ENCODE measurements at regions not wholly inside any gene's neighbourhood (a gene's known extent, or its start where the extent isn't known, plus 50 kb on each side); places are given as distances from the start of the nearest gene placed in this dataset.

DNA sequence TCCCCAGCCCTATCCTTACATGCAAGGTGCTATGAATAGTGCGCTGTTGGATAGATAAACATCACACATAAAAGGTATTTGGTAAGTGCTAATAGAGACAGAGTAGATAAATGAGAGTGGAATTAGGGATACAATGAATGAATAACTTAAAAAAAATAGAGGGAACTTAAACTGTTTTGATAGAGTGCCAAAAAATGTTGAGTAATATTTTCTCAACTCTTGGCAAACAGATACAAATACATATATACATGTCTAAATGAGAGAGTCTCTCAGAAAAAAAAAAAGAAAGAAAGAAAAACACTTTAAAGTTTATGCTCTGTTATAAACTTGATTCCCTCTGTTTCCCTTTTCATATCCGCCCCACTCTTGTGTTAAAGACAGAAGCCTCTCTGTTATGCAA, 667.4 kb downstream of the ROBO2 start:
- H3F3A ChIP-seq (ENCODE audit: insufficient read depth) = no peaks in the 10 kb centered on the region
- no peak overlapping the region for H3K4me2 ChIP-seq (ENCODE audit: unreplicated experiment)
- no peaks in the 10 kb centered on the region for H3K27me3 ChIP-seq (replicated peaks; ENCODE audit: insufficient read depth)
- no peak overlapping the region for H3K4me3 ChIP-seq
- H3K9ac ChIP-seq = no peak overlapping the region
- in situ Hi-C loops (cut with MboI) = no loop called here
- H2AFZ ChIP-seq = no peak overlapping the region
- no peaks in the 10 kb centered on the region for H3K9me3 ChIP-seq (ENCODE audit: low read depth)
- H3K79me2 ChIP-seq (ENCODE audit: insufficient read depth) = no peaks in the 10 kb centered on the region
- no peak for DNase-seq
- no peaks in the 10 kb centered on the region for H3K36me3 ChIP-seq (ENCODE audit: low read depth)
- no peaks in the 10 kb centered on the region for H3K4me1 ChIP-seq (ENCODE audit: insufficient read depth)
- TF ChIP-seq EZH2 (IDR thresholded peaks at IDR 0.05; ENCODE audit: insufficient read depth, poor library complexity, severe bottlenecking) = no peak
- no peaks in the 10 kb centered on the region for H3K9me2 ChIP-seq (ENCODE audit: insufficient read depth)
- H3K27ac ChIP-seq = no peak overlapping the region
- 30 to 35% methylated on average over 2 of the region's 2 CpGs for WGBS, 2 experiments (ENCODE audit: low coverage in 1 of 2, low lambda C conversion rate in 2 of 2, missing lambda C conversion rate in 2 of 2)
- no peaks in the 10 kb centered on the region for H4K20me1 ChIP-seq (ENCODE audit: insufficient read depth)

DNA sequence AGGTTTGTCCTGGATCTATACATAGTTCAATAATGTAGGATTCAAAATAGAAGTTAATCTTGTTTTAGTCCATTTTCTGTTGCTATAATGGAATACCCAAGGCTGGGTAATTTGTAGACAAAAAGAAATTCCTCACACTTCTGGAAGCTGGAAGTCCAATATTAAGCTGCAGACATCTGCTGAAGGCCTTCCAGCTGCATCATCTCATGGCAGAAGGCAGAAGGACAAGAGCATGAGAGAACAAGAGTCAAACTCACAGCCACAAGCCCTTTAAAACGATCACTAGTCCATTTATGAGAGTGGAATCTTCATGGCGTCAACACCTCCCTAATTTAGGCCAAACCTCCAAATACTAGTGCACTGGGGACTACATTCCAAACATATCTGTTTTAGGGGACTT, 669.3 kb downstream of the ROBO2 start:
- no peaks in the 10 kb centered on the region for H3K36me3 ChIP-seq (ENCODE audit: low read depth)
- in situ Hi-C loops (cut with MboI) = no loop called here
- H4K20me1 ChIP-seq (ENCODE audit: insufficient read depth) = no peaks in the 10 kb centered on the region
- H3K27me3 ChIP-seq (replicated peaks; ENCODE audit: insufficient read depth) = no peaks in the 10 kb centered on the region
- no peaks in the 10 kb centered on the region for H3K9me3 ChIP-seq (ENCODE audit: low read depth)
- no peaks in the 10 kb centered on the region for H3K9me2 ChIP-seq (ENCODE audit: insufficient read depth)
- no peak overlapping the region for H3K27ac ChIP-seq
- 10% methylated on average over 2 of the region's 2 CpGs for WGBS, 2 experiments (ENCODE audit: low coverage in 1 of 2, low lambda C conversion rate in 2 of 2, missing lambda C conversion rate in 2 of 2)
- no peak overlapping the region for H3K4me2 ChIP-seq (ENCODE audit: unreplicated experiment)
- no peaks in the 10 kb centered on the region for H3K79me2 ChIP-seq (ENCODE audit: insufficient read depth)
- H2AFZ ChIP-seq = no peak overlapping the region
- no peaks in the 10 kb centered on the region for H3F3A ChIP-seq (ENCODE audit: insufficient read depth)
- TF ChIP-seq EZH2 (IDR thresholded peaks at IDR 0.05; ENCODE audit: insufficient read depth, poor library complexity, severe bottlenecking) (no peak), EZH2phosphoT487 (IDR thresholded peaks at IDR 0.05; ENCODE audit: insufficient read depth, low read depth) (no peak)
- no peak overlapping the region for H3K9ac ChIP-seq
- H3K4me1 ChIP-seq (ENCODE audit: insufficient read depth) = no peaks in the 10 kb centered on the region
- no peak for DNase-seq
- no peak overlapping the region for H3K4me3 ChIP-seq

DNA sequence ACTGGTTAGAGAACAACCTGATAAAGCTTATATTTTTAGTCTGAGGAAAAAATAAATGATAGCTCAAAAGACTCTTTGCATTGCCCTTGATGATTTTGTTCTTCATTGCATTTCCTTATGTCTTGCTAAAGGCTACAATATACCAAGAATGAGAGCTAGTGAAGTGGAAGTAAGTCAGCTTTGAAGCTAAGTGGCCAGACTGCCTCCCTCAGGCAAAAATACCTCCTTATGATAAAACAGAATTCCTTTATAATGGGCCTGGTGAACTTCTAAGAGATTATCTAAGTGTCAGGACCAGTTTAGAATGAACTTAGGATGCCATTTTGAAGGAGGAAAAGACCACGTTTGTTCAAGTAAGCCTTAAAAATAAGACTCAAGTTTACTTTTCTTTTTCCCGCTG, 678.4 kb downstream of the ROBO2 start:
- no peaks in the 10 kb centered on the region for H3K79me2 ChIP-seq (ENCODE audit: insufficient read depth)
- H3K9me2 ChIP-seq (ENCODE audit: insufficient read depth) = no peaks in the 10 kb centered on the region
- no peaks in the 10 kb centered on the region for H3K9me3 ChIP-seq (ENCODE audit: low read depth)
- no peaks in the 10 kb centered on the region for H3K4me1 ChIP-seq (ENCODE audit: insufficient read depth)
- H3K4me3 ChIP-seq = no peak overlapping the region
- in situ Hi-C loops (cut with MboI) = no loop called here
- no peak overlapping the region for H3K4me2 ChIP-seq (ENCODE audit: unreplicated experiment)
- H3K36me3 ChIP-seq (ENCODE audit: low read depth) = no peaks in the 10 kb centered on the region
- no peak overlapping the region for H3K9ac ChIP-seq
- TF ChIP-seq EZH2phosphoT487 (IDR thresholded peaks at IDR 0.05; ENCODE audit: insufficient read depth, low read depth) (no peak), EZH2 (IDR thresholded peaks at IDR 0.05; ENCODE audit: insufficient read depth, poor library complexity, severe bottlenecking) (no peak)
- H4K20me1 ChIP-seq (ENCODE audit: insufficient read depth) = no peaks in the 10 kb centered on the region
- H3K27ac ChIP-seq = no peak overlapping the region
- H3K27me3 ChIP-seq (replicated peaks; ENCODE audit: insufficient read depth) = no peaks in the 10 kb centered on the region
- DNase-seq = no peak
- H3F3A ChIP-seq (ENCODE audit: insufficient read depth) = no peaks in the 10 kb centered on the region
- H2AFZ ChIP-seq = no peak overlapping the region
- 24 to 25% methylated on average over 2 of the region's 2 CpGs for WGBS, 2 experiments (ENCODE audit: low coverage in 1 of 2, low lambda C conversion rate in 2 of 2, missing lambda C conversion rate in 2 of 2)

DNA sequence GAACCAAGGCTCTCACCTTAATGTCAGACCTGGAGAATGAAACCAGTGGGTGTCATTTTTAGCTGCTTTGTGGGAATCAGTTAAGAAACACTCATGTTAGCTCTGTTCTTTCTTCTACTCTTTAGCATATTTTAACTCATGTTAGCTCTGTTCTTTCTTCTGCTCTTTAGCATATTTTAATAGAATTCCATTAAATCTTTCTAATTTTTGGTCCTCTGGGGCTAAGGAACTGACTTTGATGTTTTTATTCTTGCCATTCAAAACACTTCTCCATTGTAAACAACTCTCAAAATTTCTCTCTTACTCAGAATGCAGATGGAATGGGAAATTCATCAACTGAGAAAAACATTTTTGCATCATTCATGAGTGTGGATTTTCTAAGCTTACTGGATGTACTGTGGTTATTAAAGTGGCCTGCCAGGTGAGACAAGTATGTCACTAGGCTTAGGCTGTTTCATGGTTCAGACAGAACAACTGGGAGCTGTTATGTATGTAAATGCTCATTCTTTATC, 680.6 kb downstream of the ROBO2 start:
- Histone ChIP-seq H3K27me3 (replicated peaks; ENCODE audit: insufficient read depth) (no peaks in the 10 kb centered on the region), H3K9ac (no peak overlapping the region), H3K27ac (no peak overlapping the region), H3K9me3 (ENCODE audit: low read depth) (no peaks in the 10 kb centered on the region), H3F3A (ENCODE audit: insufficient read depth) (no peaks in the 10 kb centered on the region), H3K79me2 (ENCODE audit: insufficient read depth) (no peaks in the 10 kb centered on the region), H3K4me3 (no peak overlapping the region), H3K36me3 (ENCODE audit: low read depth) (no peaks in the 10 kb centered on the region), H4K20me1 (ENCODE audit: insufficient read depth) (no peaks in the 10 kb centered on the region), H3K4me2 (ENCODE audit: unreplicated experiment) (no peak overlapping the region), H2AFZ (no peak overlapping the region), H3K9me2 (ENCODE audit: insufficient read depth) (no peaks in the 10 kb centered on the region), H3K4me1 (ENCODE audit: insufficient read depth) (no peaks in the 10 kb centered on the region)
- no peak for DNase-seq
- in situ Hi-C loops (cut with MboI) = no loop called here
- no peak for TF ChIP-seq EZH2phosphoT487 (IDR thresholded peaks at IDR 0.05; ENCODE audit: insufficient read depth, low read depth)
- TF ChIP-seq EZH2 (IDR thresholded peaks at IDR 0.05; ENCODE audit: insufficient read depth, poor library complexity, severe bottlenecking) = no peak

DNA sequence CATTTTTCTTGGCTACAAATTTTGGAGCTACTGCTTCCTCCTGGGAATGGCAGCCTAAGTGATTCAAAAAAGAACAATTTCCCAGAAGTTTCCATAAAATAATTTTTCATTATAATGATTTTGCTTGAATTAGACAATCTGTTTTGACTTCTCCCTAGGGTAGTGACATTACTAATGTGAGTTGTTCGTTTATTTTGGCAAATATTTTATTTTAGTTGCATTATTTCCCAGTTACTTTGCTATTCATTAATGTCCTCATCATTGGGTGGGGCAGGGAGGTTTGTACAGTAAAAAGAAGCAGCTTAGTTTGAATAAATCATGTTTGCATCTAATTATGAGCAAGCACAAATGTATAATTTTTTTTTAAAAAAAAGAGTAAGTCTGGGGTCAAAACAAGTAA, 686.6 kb downstream of the ROBO2 start:
- H3F3A ChIP-seq (ENCODE audit: insufficient read depth) = no peaks in the 10 kb centered on the region
- no peak for DNase-seq
- H3K9ac ChIP-seq = no peak overlapping the region
- 0% methylated on average over 1 of the region's 1 CpG for WGBS, 2 experiments (ENCODE audit: low coverage in 1 of 2, low lambda C conversion rate in 2 of 2, missing lambda C conversion rate in 2 of 2)
- no peaks in the 10 kb centered on the region for H3K27me3 ChIP-seq (replicated peaks; ENCODE audit: insufficient read depth)
- no peaks in the 10 kb centered on the region for H4K20me1 ChIP-seq (ENCODE audit: insufficient read depth)
- no peak overlapping the region for H3K27ac ChIP-seq
- no peak for TF ChIP-seq EZH2phosphoT487 (IDR thresholded peaks at IDR 0.05; ENCODE audit: insufficient read depth, low read depth)
- TF ChIP-seq EZH2 (IDR thresholded peaks at IDR 0.05; ENCODE audit: insufficient read depth, poor library complexity, severe bottlenecking) = no peak
- no peaks in the 10 kb centered on the region for H3K4me1 ChIP-seq (ENCODE audit: insufficient read depth)
- no peaks in the 10 kb centered on the region for H3K9me3 ChIP-seq (ENCODE audit: low read depth)
- no peaks in the 10 kb centered on the region for H3K9me2 ChIP-seq (ENCODE audit: insufficient read depth)
- in situ Hi-C loops (cut with MboI) = no loop called here
- H3K79me2 ChIP-seq (ENCODE audit: insufficient read depth) = no peaks in the 10 kb centered on the region
- no peak overlapping the region for H3K4me3 ChIP-seq
- H3K4me2 ChIP-seq (ENCODE audit: unreplicated experiment) = no peak overlapping the region
- H2AFZ ChIP-seq = no peak overlapping the region
- H3K36me3 ChIP-seq (ENCODE audit: low read depth) = no peaks in the 10 kb centered on the region

Measured in GM23248 (cell line).